ENCODE measurements at regions not wholly inside any gene's neighbourhood (a gene's known extent, or its start where the extent isn't known, plus 50 kb on each side); places are given as distances from the start of the nearest gene placed in this dataset.
"Not testable (repeated sequence)": the region's sequence is repeated elsewhere in the genome, so short reads cannot be mapped to it uniquely, and the experiment has no call there.

DNA sequence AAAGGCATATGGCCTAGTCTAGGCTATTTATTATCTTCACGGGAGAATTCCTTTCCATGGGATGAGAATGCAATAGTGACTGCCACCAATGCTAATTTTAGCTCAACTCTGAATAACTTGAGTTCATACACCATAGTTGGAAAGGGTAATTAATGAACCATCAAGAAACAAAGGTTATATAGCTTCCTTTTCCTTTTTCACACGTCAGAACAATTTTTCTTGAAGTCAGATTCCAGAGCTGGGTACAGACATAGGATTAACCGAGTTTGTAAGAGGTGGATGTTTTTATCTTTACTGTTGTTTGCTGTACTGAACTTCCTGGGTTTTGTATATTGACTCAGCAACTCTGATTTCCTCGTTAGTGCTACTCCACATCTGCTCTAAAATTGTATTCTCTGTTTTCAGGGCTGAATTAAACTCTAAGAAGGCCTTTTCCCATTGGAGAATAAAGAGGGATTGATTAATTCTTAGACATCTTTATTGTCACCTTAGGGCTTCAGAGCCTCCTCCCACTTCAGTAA, 262.0 kb downstream of the NUF2 start:
- DNase-seq: no peak

DNA sequence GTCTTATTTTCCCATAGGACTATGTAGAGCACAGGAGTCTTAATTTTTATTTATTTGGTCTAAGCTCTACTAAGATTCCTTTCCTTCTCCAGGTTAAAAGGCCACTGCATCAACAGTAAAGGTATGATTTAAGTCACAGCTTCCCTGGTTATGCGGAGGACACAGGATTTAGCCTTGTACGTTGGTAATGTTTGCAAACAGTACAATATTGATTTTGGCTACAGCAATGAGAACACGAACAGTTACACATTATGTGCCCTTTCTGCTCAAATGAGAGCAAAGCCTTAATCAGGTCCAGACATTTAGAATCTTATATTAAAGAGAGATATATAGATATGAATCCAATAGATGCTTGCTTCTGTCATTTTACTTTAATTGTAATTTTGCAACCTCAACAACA, 264.0 kb downstream of the NUF2 start:
- no peak for DNase-seq

DNA sequence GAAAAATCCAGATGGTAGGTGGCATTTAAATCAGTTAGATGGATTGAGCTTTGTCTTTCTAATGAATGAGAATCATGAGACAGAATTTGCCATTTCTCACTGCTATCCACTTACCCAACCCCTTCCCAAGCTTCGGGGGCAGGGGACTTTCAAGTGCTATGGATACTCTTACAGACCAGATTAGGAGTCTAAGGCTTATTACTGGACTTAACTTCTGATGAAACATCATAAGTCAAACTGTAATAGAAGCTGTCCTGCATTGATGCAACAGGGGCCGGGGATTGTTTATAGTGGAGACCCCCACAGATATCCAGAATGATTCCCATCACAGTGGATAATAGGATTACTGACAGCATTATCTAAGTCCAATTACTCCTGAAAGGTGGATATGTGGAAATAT, 267.0 kb downstream of the NUF2 start:
- DNase-seq: no peak

DNA sequence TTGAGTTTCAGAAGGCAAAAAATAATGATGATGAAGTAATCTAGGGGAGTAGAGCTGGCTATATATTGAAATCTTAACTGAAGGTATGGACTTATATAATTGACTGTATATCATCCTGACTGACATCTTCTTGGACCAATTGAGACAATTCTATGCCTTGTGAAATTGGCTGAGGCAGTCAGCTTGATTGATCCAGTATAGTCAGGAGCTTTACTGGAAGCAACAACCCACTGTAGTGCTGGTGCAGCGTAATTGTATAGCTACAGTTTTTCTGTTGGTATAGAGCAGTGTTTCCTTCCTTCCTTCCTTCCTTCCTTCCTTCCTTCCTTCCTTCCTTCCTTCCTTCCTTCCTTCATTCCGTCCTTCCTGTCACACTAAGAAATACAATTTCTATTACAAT, 268.0 kb downstream of the NUF2 start:
- DNase-seq: no peak

DNA sequence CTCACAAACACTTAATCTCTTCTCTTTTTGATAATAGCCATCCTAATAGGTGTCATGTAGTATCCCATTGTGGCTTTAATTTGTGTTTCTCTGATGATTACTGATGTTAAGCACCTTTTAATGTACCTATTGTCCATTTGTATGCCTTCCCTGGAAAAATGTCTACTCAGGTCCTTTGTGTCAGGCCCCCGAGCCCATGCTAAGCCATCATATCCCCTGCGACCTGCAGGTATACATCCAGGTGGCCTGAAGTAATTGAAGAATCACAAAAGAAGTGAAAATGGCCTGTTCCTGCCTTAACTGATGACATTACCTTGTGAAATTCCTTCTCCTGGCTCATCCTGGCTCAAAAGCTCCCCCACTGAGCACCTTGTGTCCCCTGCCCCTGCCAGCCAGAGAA, 269.4 kb downstream of the NUF2 start:
- DNase-seq: not testable (repeated sequence)

DNA sequence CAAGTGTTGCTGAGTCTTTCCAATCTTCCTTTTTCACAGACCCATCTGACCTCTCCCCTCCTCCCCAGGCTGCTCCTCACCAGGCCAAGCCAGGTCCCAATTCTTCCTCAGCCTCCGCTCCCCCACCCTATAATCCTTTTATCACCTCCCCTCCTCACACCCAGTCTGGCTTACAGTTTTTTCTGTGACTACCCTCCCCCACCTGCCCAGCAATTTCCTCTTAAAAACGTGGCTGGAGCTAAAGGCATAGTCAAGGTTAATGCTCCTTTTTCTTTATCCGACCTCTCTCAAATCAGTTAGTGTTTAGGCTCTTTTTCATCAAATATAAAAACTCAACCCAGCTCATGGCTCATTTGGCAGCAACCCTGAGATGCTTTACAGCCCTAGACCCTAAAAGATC, 270.9 kb downstream of the NUF2 start:
- not testable (repeated sequence) for DNase-seq

DNA sequence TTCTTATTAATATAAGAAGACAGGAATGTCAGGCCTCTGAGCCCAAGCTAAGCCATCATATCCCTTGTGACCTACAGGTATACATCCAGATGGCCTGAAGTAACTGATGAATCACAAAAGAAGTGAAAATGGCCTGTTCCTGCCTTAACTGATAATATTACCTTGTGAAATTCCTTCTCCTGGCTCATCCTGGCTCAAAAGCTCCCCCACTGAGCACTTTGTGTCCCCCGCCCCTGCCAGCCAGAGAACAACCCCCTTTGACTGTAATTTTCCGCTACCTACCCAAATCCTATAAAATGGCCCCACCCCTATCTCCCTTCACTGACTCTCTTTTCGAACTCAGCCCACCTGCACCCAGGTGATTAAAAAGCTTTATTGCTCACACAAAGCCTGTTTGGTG, 274.4 kb downstream of the NUF2 start:
- not testable (repeated sequence) for DNase-seq

DNA sequence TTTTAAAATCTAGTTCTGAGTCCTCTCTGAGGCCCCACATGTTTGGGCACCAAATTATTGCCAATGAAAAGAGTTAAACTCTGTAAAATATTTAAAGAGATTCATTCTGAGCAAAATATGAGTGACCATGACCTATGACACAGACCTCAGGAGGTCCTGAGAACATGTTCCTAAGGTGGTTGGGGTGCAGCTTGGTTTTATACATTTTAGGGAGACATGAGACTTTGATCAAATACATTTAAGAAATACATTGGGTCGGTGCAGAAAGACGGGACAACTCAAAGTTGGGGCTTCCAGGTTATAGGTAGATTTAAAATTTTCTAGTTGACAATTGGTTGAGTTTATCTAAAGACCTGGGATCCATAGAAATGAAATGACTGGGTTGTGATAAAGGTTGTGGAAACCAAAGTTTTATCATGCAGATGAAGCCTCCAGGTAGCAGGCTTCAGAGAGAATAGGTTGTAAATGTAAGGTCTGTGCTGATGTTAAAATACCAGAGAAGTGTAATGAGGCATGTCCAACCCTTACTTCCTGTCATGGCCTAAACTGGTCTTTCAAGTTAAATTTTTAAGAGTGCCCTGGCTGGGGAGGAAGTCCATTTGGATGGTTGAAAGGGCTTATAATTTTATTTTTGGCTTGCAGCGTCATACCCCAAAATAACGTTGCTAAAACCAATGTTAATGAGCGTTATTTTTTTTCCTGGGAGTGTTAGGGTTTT, 274.9 kb downstream of the NUF2 start:
- no peak for DNase-seq

DNA sequence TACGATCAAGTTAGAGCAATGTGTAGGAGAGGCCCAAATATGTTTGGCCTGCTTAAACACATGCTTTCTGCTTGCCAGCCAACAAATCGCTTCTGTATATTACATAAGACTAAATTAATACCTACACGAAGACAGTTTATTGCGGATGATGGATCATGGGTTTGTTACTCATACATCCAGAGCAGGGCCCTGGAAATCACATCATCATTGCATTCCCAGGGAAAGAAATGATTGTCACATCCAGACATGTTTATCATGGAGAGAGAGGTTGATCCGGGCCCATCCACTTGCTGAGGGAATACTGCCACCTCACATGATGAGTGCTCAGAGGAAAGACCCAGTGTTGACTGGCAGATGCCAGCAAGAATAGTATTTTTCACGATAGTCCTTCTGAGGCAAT, 282.6 kb downstream of the NUF2 start:
- no peak for DNase-seq

DNA sequence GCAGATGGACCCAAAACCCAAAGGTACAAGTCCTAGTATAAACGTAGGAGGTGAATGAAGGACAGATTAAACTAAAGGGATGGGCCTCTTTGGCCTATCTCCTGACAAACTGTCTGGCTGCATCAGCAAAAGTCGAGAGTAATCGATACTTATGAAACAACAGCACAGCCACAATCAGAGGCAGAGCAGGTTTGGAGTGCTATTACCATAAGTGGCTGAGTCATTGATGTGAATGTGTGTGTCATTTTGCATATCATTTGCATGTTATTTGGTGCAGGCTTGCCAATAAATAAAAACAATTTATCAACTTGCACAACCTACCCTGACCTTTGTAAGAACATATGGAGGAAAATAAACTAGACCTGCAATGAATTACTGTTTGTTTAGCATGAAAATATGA, 283.1 kb downstream of the NUF2 start:
- DNase-seq: no peak

DNA sequence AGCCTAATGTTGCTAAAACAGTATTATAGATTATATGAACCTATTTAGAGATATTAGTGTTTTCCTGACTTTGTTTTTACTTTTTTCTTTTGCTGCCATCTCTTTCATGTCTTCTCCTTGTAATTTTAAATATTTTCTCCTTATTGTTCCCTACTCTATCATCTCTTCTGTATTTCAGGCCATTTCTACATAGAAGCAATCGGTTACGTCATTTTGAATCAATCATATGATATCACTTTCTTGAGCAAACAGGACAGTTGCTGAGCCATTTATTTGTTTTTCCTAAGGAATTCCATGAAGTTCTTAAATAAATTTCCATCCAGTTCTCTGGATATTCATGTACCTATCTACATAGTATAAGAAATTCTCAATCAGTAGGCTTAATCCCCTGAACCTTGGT, 287.2 kb downstream of the NUF2 start:
- DNase-seq: no peak

DNA sequence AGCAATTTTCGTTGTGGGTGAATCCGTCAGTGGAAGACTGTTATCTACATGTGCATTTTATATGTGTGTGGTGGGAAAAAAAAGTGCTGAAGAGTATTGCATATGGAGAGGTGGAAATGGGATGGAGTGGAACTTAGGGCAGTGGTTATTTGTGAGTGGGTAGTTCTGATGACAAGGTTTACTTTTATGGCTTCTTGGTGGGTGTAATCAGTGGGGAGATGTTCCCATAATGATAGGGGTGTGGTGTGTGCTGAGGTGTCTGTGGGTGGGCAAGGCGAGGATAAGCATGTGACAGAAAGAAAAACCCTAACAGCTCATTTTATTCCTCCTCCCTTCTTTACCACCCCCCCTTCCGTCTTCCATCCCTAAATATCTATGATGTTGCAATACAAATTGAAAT, 288.1 kb downstream of the NUF2 start:
- no peak for DNase-seq

DNA sequence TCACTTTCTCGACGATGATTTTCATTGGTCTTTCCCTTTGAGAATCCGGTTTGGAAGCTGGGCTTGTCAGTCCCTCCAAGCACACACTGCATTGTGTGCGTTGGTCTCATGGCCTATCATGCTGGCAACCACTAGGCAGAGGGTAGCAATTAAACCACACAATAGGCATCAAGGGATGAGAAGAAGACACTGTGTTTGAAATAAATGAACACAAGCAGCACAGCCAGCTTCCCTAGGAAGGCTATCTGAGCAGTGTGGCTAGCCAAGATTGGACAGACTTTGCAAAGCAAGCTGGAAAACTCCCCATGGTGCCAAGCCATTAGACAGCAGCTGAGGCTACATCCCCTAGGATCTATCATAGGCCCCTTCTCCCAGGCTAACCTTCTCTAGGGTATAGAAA, 288.7 kb downstream of the NUF2 start:
- DNase-seq: peak; percentile 25

DNA sequence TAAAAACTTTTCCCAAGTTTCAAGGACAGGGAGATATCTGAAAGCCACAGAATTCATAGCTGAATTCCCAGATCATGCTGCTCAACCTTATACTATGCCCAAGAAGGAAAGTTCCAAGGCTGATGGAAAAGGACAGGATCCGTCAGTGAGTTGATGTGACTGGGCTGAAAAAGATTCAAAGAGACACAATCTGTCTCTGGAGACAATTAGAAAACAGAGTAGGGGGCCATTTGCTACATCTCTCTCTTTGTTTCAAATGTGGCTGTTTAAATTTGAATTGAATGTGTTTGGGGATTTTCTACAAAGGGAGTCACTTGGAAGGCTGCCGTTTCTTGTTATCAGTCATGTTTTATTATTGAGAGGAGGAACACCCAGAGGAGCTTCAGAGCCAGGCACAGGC, 292.6 kb downstream of the NUF2 start:
- no peak for DNase-seq

DNA sequence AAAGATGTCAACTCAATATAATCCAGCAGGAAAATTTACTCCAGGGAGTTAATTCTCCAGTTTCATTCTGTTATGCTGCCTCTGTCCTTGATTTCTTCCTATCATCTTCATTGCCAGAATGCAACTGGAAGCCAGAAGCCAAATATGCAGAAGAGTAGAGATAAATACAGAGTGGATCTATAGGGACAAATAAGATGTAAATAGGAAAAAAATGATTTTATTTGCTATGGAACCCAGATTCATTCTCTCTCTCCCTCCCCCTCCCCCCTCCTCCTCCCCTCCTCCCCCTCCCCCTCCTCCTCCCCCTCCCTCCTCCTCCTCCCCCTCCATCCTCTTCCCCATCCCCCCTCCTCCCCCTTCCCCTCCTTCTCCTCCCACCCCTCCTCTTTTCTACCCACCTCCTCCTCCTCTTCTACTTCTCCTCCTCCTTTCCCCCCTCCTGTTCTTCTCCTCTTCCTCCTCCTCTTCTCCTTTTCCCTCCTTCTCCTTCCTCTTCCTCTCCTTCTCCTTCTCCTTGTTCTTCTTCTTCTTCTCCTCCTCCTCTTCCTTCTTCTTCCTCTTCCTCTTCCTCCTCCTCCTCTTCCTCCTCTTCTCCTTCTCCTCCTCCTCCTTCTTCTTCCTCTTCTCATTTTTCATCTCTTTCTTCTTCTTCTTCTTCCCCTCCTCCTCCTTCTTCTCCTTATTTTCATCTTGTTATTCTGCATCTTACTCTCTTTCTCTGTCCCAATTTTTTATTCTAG, 306.4 kb downstream of the NUF2 start:
- DNase-seq: no peak

DNA sequence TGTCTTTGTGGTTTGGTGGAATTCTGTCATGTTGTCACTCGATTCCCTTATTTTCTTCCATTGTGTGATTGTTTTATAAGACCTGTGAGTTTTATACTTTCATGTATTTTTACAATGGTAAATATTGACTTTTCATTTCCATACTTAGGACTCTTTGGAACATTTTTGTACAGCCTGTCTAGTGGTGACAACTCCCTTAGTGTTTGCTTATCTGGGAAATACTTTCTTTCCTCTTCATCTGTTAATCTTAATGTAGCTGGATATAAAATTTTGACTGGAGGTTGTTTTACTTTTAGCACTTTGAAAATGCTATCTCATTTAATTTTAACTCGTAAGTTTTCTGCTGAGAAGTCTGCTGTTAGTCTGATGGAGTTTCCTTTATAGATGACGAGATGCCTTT, 310.5 kb downstream of the NUF2 start:
- DNase-seq: no peak

DNA sequence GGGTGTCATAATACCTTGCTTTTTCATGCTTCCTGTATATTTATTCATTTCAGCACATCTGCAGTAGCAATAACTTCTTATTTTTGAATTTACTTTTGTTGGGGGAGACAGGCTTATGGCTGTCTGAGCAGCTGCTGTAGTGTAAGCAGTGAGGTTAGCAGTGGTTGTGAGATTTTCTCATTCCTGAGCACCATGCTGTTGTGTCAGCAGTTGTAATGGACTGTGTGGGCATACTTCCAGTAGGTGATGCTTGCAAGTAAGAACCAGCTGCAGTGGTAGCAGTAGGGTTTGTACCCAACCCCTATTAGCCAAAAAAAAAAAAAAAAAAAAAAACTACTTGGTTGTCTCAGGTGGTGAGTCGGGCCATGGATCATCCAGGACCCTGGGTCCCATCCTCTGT, 311.6 kb downstream of the NUF2 start:
- DNase-seq: no peak

DNA sequence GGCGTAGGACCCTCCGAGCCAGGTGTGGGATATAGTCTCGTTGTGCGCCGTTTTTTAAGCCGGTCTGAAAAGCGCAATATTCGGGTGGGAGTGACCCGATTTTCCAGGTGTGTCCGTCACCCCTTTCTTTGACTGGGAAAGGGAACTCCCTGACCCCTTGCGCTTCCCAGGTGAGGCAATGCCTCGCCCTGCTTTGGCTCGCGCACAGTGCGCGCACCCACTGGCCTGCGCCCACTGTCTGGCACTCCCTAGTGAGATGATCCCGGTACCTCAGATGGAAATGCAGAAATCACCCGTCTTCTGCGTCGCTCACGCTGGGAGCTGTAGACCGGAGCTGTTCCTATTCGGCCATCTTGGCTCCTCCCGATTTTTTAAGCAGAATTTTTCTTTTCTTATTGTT, 323.9 kb downstream of the NUF2 start:
- not testable (repeated sequence) for DNase-seq

DNA sequence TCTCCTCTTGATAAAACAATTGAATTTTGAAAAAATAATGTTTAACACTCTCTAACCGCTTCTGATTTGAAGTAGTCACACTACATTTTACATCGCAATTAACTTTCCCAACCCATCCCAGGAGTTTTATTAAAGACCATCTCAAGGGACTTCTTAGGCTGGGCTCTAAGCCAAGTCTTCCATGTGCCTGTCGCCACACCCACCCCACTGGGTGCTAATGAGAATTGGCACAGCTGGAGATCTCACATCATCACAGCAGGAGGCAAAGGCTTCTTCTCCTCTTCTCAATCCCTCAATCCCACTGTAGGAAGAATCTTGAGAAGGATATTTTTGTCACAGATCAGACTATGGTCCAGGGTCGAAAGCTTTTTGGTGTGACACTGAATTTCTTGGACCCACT, 328.9 kb downstream of the NUF2 start:
- no peak for DNase-seq

DNA sequence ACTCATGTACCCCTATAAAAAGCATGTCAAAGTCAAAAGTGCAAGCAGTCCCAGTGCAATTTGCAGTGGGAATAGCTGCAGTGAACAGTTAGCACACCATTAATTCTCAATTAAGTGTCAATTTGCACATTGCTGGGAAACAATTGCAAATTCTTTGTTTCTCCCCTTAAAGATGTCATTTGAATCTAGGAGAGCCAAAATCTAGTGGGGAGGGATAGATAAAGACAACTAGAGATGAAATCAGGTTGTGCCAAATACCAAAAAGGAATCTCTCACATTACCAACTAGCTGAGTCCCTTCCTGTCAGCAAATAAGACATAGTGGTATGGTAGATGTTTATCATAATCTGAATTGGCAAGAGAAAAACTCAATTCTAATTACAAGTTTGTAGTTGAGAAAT, 330.7 kb downstream of the NUF2 start:
- DNase-seq: no peak

DNA sequence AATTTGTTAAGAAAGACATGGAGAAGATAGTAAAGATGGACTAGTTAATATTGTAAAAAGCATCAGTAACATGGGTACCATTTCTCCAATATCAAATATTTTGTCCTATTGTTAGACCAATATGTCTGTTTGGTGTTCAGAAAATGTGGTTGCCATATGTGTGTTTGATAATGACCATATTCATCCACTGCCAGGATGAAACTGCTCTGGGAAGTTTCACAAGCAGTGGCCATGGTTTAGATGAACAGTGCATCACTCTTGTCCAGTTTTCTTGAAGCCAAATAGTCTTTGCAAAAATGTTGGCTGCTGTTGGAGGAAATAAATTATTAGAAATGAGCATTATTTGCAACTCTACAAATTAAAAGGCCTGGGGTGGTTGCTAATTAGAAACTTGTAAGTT, 333.8 kb downstream of the NUF2 start:
- DNase-seq: no peak

DNA sequence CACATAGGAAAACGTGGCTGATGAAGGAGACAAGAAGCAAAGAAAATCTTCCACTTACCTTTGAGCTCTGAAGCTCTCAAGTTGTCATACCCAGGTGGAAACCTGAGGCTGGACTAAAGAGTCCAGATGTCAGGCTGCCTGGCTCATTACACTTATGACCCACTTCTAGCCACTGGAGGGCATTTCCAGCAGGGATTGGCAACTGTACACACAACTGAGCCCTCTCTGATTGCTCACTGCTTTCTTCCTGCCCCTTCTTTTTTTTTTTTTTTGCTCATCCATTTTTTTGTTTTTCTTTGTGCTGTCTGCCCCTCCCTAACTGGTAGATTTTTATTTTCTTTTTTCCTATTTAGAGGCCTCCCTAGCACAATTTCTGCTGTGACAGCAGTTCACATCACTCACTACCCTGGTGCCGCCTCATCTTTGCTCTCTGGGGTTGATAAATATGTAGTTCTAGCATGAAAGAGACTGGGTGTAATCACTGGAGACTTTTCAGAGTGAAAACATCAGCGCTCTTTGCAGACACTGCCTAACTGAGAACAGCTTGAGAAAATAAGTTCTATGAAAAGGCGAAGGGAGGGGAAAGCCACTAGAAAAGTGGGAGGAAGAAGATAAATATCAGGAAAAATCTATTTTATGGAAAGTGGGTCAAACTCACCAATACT, 334.5 kb downstream of the NUF2 start:
- DNase-seq: no peak

DNA sequence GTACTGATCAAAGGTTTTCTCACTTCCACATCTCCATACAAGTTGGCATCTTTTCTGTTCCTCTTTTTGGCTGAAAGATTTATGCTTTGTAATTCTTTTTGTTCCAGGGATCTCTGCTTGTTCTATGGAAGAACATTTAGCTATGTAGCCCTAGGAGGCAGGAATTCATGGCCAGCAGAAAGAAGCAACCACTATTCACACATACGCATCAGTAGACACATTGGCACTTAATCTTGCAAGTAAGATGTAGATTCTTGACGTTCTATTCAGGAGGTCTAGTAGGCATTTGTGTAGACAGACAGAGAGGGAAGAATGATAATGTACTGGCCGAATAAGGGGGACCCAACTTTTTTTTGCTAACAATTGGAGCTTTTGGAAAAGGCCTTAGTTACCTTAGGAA, 336.0 kb downstream of the NUF2 start:
- DNase-seq: no peak

DNA sequence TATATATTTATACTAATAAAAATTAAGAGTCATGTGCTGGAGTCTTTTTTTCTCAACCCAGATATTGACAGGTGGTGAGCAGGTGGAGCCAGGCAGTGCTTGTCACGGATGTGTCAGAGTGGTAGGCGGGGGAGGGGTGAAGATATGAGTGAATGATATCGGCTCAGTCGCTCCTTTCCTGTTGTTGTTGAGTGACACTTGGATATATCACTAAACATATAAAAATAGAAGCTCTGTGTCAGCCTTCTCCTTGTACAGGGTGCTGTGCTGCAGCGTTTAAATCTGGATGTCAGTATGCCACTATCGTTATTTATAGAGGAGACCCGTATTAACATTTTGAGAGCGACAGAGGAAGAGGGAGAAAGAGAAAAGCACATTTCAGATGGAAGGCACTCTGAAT, 339.6 kb downstream of the NUF2 start:
- DNase-seq: no peak

Data from right hindlimb (tissue), 1 donor.